Keratinocyte (primary cell): ENCODE measurements at regions not wholly inside any gene's neighbourhood (a gene's known extent, or its start where the extent isn't known, plus 50 kb on each side); places are given as distances from the start of the nearest gene placed in this dataset.

Experiments
- DNase-seq: peaks from one replicate; pipeline ENCODE4 v3.0.0-alpha.2; 2011; ENCODE audit warnings: low read depth, missing footprints, low spot score
- FAIRE-seq: peaks from 2 replicates; lab custom pipeline; 2011; peaks lifted over from hg19 to GRCh38; lab: Jason Lieb, UNC
- H2AFZ ChIP-seq: 2 replicates; pipeline ENCODE4 v1.6.0; 2012; ENCODE audit warnings: low read length, control low read depth, inconsistent platforms; ENCODE audit not compliant: control insufficient read depth
- H3K27ac ChIP-seq: 2 replicates; pipeline ENCODE4 v1.5.1; 2011; ENCODE audit warnings: low read length; ENCODE audit not compliant: control insufficient read depth, insufficient read depth
- H3K27me3 ChIP-seq: 3 replicates; pipeline ENCODE4 v1.6.0; 2011; ENCODE audit warnings: low read length; ENCODE audit not compliant: control insufficient read depth, insufficient read depth; ENCODE audit errors: extremely low read depth
- H3K36me3 ChIP-seq, 2 experiments: 2 replicates in 1 of 2; 3 replicates in 1 of 2; pipeline ENCODE4 v1.5.1; 2011; ENCODE audit warnings: low read length in 2 of 2, mild to moderate bottlenecking in 1 of 2; ENCODE audit not compliant: control insufficient read depth in 2 of 2, insufficient read depth in 2 of 2; ENCODE audit errors: extremely low read depth in 1 of 2
- H3K4me1 ChIP-seq: 3 replicates; pipeline ENCODE4 v1.5.1; 2011; ENCODE audit warnings: low read length; ENCODE audit not compliant: control insufficient read depth, insufficient read depth; ENCODE audit errors: extremely low read depth
- H3K4me2 ChIP-seq: 3 replicates; pipeline ENCODE4 v1.6.0; 2011; ENCODE audit warnings: low read depth, low read length; ENCODE audit not compliant: control insufficient read depth, insufficient read depth; ENCODE audit errors: extremely low read depth
- H3K4me3 ChIP-seq, 3 experiments: fragments of 200-600 bp in 1 of 3; sonication (generic) in 1 of 3; 2 replicates in 2 of 3; 3 replicates in 1 of 3; pipeline ENCODE4 v1.5.1; 2011 to 2016; ENCODE audit warnings: low read length in 3 of 3, mild to moderate bottlenecking in 3 of 3, control low read depth in 2 of 3, inconsistent platforms in 1 of 3, low read depth in 1 of 3, mixed read lengths in 1 of 3, mixed run types in 1 of 3, moderate library complexity in 1 of 3; ENCODE audit not compliant: control insufficient read depth in 2 of 3, insufficient read depth in 2 of 3; ENCODE audit errors: extremely low read depth in 1 of 3
- H3K79me2 ChIP-seq: 2 replicates; pipeline ENCODE4 v1.6.0; 2012; ENCODE audit warnings: low read length; ENCODE audit not compliant: control insufficient read depth, insufficient read depth
- H3K9ac ChIP-seq: 3 replicates; pipeline ENCODE4 v1.6.0; 2011; ENCODE audit warnings: low read length; ENCODE audit not compliant: control insufficient read depth, insufficient read depth; ENCODE audit errors: extremely low read depth
- H3K9me1 ChIP-seq: 3 replicates; pipeline ENCODE4 v1.6.0; 2011; ENCODE audit warnings: low read length; ENCODE audit not compliant: control insufficient read depth, insufficient read depth; ENCODE audit errors: extremely low read depth
- H3K9me3 ChIP-seq: 2 replicates; pipeline ENCODE4 v1.5.1; 2012; ENCODE audit warnings: low read depth, low read length; ENCODE audit not compliant: control insufficient read depth
- H4K20me1 ChIP-seq: 3 replicates; pipeline ENCODE4 v1.6.0; 2011; ENCODE audit warnings: low read length; ENCODE audit not compliant: control insufficient read depth, insufficient read depth; ENCODE audit errors: extremely low read depth
- CTCF ChIP-seq, 3 experiments: IDR thresholded peaks in 1 of 3; conservative IDR thresholded peaks in 1 of 3; optimal IDR thresholded peaks in 1 of 3; 2 replicates in 2 of 3; 3 replicates in 1 of 3; pipeline versions ENCODE3 to v1.5.1; 2011; ENCODE audit warnings: low read length in 3 of 3, mild to moderate bottlenecking in 3 of 3, moderate library complexity in 2 of 3, control low read depth in 1 of 3, inconsistent platforms in 1 of 3; ENCODE audit not compliant: insufficient read depth in 2 of 3; ENCODE audit errors: extremely low read depth in 1 of 3
- EZH2 ChIP-seq: IDR thresholded peaks from one replicate; pipeline ENCODE4 v1.6.1; 2012; ENCODE audit warnings: inconsistent platforms, mild to moderate bottlenecking, low read length, moderate library complexity
- dilution Hi-C: fragments of 300-500 bp; cut with MboI; formaldehyde crosslinking; loops from one replicate; pipeline ENCODE4 v1.7.0; 2020; ENCODE audit warnings: low sequenced_read_pairs; ENCODE audit not compliant: extremely low pct_ligation_motif_present

GRCh38 chr5:175094461-175094860 lies 349.5 kb downstream of the DRD1 start:
- no peak for DNase-seq
- H3K36me3 ChIP-seq = no peaks in the 10 kb centered on the region
- no peak overlapping the region for H2AFZ ChIP-seq
- no peaks in the 10 kb centered on the region for H3K79me2 ChIP-seq
- H3K27me3 ChIP-seq = no peaks in the 10 kb centered on the region
- H3K27ac ChIP-seq = no peak overlapping the region
- no peaks in the 10 kb centered on the region for H3K9me1 ChIP-seq
- no peaks in the 10 kb centered on the region for H3K4me1 ChIP-seq
- H3K9me3 ChIP-seq = no peaks in the 10 kb centered on the region
- no peak overlapping the region for H3K4me3 ChIP-seq
- H3K9ac ChIP-seq = no peak overlapping the region
- dilution Hi-C loops = no loop called here
- no peak overlapping the region for H3K4me2 ChIP-seq
- H4K20me1 ChIP-seq = no peaks in the 10 kb centered on the region
- no peak for TF ChIP-seq EZH2
- TF ChIP-seq CTCF (optimal IDR thresholded peaks at IDR 0.05 in 1 of 3, IDR thresholded peaks at IDR 0.05 in 1 of 3, conservative IDR thresholded peaks at IDR 0.05 in 1 of 3; ENCODE audit: extremely low read depth in 1 of 3, insufficient read depth in 2 of 3, low read length in 3 of 3) = no peak
- FAIRE-seq = no peak

GRCh38 chr5:175092691-175093090 lies 351.3 kb downstream of the DRD1 start:
- DNase-seq (no peak), FAIRE-seq (no peak)
- Histone ChIP-seq H3K9me3 (no peaks in the 10 kb centered on the region), H3K9ac (no peak overlapping the region), H2AFZ (no peak overlapping the region), H3K27ac (no peak overlapping the region), H3K79me2 (no peaks in the 10 kb centered on the region), H3K36me3 (no peaks in the 10 kb centered on the region), H3K4me1 (no peaks in the 10 kb centered on the region), H3K27me3 (no peaks in the 10 kb centered on the region), H3K4me3 (no peak overlapping the region), H3K4me2 (no peak overlapping the region), H3K9me1 (no peaks in the 10 kb centered on the region), H4K20me1 (no peaks in the 10 kb centered on the region)
- dilution Hi-C loops = no loop called here
- TF ChIP-seq CTCF (optimal IDR thresholded peaks at IDR 0.05 in 1 of 3, IDR thresholded peaks at IDR 0.05 in 1 of 3, conservative IDR thresholded peaks at IDR 0.05 in 1 of 3; ENCODE audit: extremely low read depth in 1 of 3, insufficient read depth in 2 of 3, low read length in 3 of 3) (no peak), EZH2 (no peak)
